Endothelial cell of umbilical vein (primary cell): ENCODE measurements at regions not wholly inside any gene's neighbourhood (a gene's known extent, or its start where the extent isn't known, plus 50 kb on each side); places are given as distances from the start of the nearest gene placed in this dataset.

Source experiments
- BruUV-seq: library from RNA; stranded (reverse); fragments of 400-500 nt; replicated peaks from 2 replicates; lab custom pipeline; 2021; lab: Mats Ljungman, UMichigan
- CTCF ChIA-PET: fragments of 300-600, 350-600 bp; sonication (Branson Sonifier 250); formaldehyde crosslinking; loops from one replicate; lab custom pipeline; 2021; ENCODE audit warnings: antibody characterized with exemption, inconsistent platforms; lab: Charles Lee
- POLR2A ChIA-PET: fragments of 300-600, 350-600 bp; sonication (Branson Sonifier 250); formaldehyde crosslinking; loops from one replicate; lab custom pipeline; 2021; ENCODE audit warnings: antibody characterized with exemption, inconsistent platforms; lab: Charles Lee
- DNase-seq: peaks from one replicate; pipeline ENCODE4 v3.0.0-alpha.2; 2011; ENCODE audit warnings: low read depth, low spot score
- FAIRE-seq: peaks from 2 replicates; lab custom pipeline; 2011; peaks lifted over from hg19 to GRCh38; lab: Jason Lieb, UNC
- H2AFZ ChIP-seq: 2 replicates; pipeline ENCODE4 v1.6.0; 2012; ENCODE audit warnings: low read depth, low read length, control low read depth, inconsistent platforms
- H3K27ac ChIP-seq: 2 replicates; pipeline ENCODE4 v1.5.1; 2011; ENCODE audit warnings: low read depth, mild to moderate bottlenecking, control low read depth, low read length, moderate library complexity; ENCODE audit not compliant: insufficient read depth
- H3K27me3 ChIP-seq, 2 experiments: 2 replicates each; pipeline versions ENCODE4 v1.6.0 to v1.6.1; 2011; ENCODE audit warnings: low read length in 2 of 2, mixed read lengths in 1 of 2; ENCODE audit not compliant: control insufficient read depth in 2 of 2, insufficient read depth in 2 of 2
- H3K36me3 ChIP-seq, 2 experiments: 2 replicates in 1 of 2; 3 replicates in 1 of 2; pipeline ENCODE4 v1.5.1; 2011; ENCODE audit warnings: low read length in 2 of 2, mild to moderate bottlenecking in 1 of 2, moderate library complexity in 1 of 2; ENCODE audit not compliant: control insufficient read depth in 2 of 2, insufficient read depth in 2 of 2; ENCODE audit errors: extremely low read depth in 1 of 2
- H3K4me1 ChIP-seq: 3 replicates; pipeline ENCODE4 v1.5.1; 2011; ENCODE audit warnings: mild to moderate bottlenecking, low read length; ENCODE audit not compliant: control insufficient read depth, insufficient read depth; ENCODE audit errors: extremely low read depth
- H3K4me2 ChIP-seq: 2 replicates; pipeline ENCODE4 v1.6.1; 2011; ENCODE audit warnings: low read length, control low read depth, mixed read lengths; ENCODE audit not compliant: insufficient read depth
- H3K4me3 ChIP-seq, 3 experiments: fragments of 200-600 bp in 1 of 3; sonication (generic), shearing (Covaris generic) in 1 of 3; replicated peaks in 1 of 3; 2 replicates each; pipeline ENCODE4 v1.5.1; 2011 to 2016; ENCODE audit warnings: control low read depth in 3 of 3, low read length in 3 of 3, mild to moderate bottlenecking in 2 of 3, inconsistent platforms in 1 of 3, low read depth in 1 of 3, moderate library complexity in 1 of 3; ENCODE audit not compliant: insufficient read depth in 1 of 3
- H3K79me2 ChIP-seq: 2 replicates; pipeline ENCODE4 v1.6.0; 2012; ENCODE audit warnings: low read length, inconsistent platforms; ENCODE audit not compliant: control insufficient read depth, insufficient read depth
- H3K9ac ChIP-seq: replicated peaks from 2 replicates; pipeline ENCODE3; 2011; ENCODE audit warnings: low read length, control low read depth; ENCODE audit not compliant: insufficient read depth; ENCODE audit errors: extremely low read depth
- H3K9me1 ChIP-seq: replicated peaks from 3 replicates; pipeline ENCODE4 v1.6.0; 2011; ENCODE audit warnings: mild to moderate bottlenecking, low read length; ENCODE audit not compliant: control insufficient read depth, insufficient read depth; ENCODE audit errors: extremely low read depth
- H3K9me3 ChIP-seq: replicated peaks from 2 replicates; pipeline ENCODE4 v1.5.1; 2012; ENCODE audit warnings: low read length, inconsistent platforms; ENCODE audit not compliant: control insufficient read depth, insufficient read depth
- H4K20me1 ChIP-seq: replicated peaks from 2 replicates; pipeline ENCODE3; 2011; ENCODE audit warnings: mild to moderate bottlenecking, low read length; ENCODE audit not compliant: control insufficient read depth, insufficient read depth; ENCODE audit errors: extremely low read depth
- EZH2 ChIP-seq: IDR thresholded peaks from 2 replicates; pipeline ENCODE4 v1.6.1; 2012; ENCODE audit warnings: borderline replicate concordance, low read depth, mild to moderate bottlenecking, moderate library complexity, low read length, inconsistent platforms; ENCODE audit not compliant: severe bottlenecking
- FOS ChIP-seq: IDR thresholded peaks from 2 replicates; pipeline ENCODE4 v1.6.1; 2011; ENCODE audit warnings: mild to moderate bottlenecking, low read length, moderate library complexity, borderline replicate concordance; ENCODE audit not compliant: insufficient read depth
- GATA2 ChIP-seq: IDR thresholded peaks from 2 replicates; pipeline ENCODE4 v1.7.0; 2011; ENCODE audit warnings: low read depth, mild to moderate bottlenecking, moderate library complexity, mixed read lengths, low read length; ENCODE audit not compliant: insufficient read length, insufficient read depth
- JUN ChIP-seq: IDR thresholded peaks from 2 replicates; pipeline ENCODE4 v1.6.1; 2011; ENCODE audit warnings: borderline replicate concordance, low read depth; ENCODE audit not compliant: insufficient read length, insufficient read depth
- MYC ChIP-seq: IDR thresholded peaks from one replicate; pipeline ENCODE4 v1.6.1; 2011; ENCODE audit warnings: mild to moderate bottlenecking, low read depth, low read length
- POLR2A ChIP-seq: IDR thresholded peaks from 2 replicates; pipeline ENCODE4 v1.6.1; 2012; ENCODE audit warnings: low read depth, mild to moderate bottlenecking, control low read depth, low read length
- POLR2AphosphoS5 ChIP-seq: IDR thresholded peaks from 2 replicates; pipeline ENCODE4 v1.6.1; 2012; ENCODE audit warnings: low read depth, mild to moderate bottlenecking, control low read depth, low read length, moderate library complexity; ENCODE audit not compliant: insufficient read depth
- dilution Hi-C: fragments of 300-500 bp; cut with MboI; formaldehyde crosslinking; loops from one replicate; pipeline ENCODE4 v1.15.0; 2019; ENCODE audit warnings: low sequenced_read_pairs; ENCODE audit not compliant: extremely low pct_ligation_motif_present
- intact Hi-C: fragments of 100-400 bp; cut with micrococcal nuclease; formaldehyde crosslinking; loops from one replicate; pipeline ENCODE4 v1.10.0; 2022
- TF ChIP-seq, protein P1 (sequence below), 2 donors: IDR thresholded peaks; 1 replicate in 1 of 2; 2 replicates in 1 of 2; pipeline ENCODE4 v1.5.1; 2011; ENCODE audit warnings: low read length in 2 of 2, mild to moderate bottlenecking in 2 of 2, moderate library complexity in 2 of 2, control low read depth in 1 of 2, inconsistent platforms in 1 of 2, low read depth in 1 of 2; ENCODE audit not compliant: insufficient read depth in 1 of 2; ENCODE audit errors: extremely low read depth in 1 of 2
- TF ChIP-seq, protein P2 (sequence below): IDR thresholded peaks from 2 replicates; pipeline ENCODE4 v1.6.1; 2011; ENCODE audit not compliant: insufficient read depth, insufficient read length

DNA sequence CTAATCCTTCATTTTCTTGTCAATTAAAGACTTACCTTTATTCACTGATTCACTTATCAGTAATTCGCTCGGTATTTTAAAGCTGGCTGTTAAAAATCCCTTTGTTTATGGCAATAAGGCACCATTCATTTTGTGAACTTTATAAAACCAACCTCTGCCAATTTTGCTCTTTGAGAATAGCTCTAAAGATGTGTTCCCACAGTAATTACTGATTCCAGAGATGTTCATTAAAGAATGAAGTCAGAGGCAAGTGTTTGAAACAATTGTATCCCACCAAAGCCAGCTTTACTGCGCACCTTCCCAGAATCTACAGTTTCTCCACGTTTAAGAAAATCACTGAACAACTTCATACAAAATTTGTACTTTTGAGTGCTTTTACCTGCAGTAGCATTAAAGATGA is 424.5 kb downstream of the USP25 start:
- Histone ChIP-seq H3K4me2 (no peak overlapping the region), H3K4me1 (no peaks in the 10 kb centered on the region), H3K9me3 (no peaks in the 10 kb centered on the region), H2AFZ (no peak overlapping the region), H3K9me1 (no peaks in the 10 kb centered on the region), H3K9ac (no peak overlapping the region), H3K27ac (no peak overlapping the region), H4K20me1 (no peaks in the 10 kb centered on the region), H3K79me2 (no peaks in the 10 kb centered on the region), H3K4me3 (no peak overlapping the region), H3K36me3 (no peaks in the 10 kb centered on the region), H3K27me3 (no peaks in the 10 kb centered on the region)
- ChIA-PET POLR2A (no interaction called here), CTCF (interaction anchor here (0.8 to 2.6 kb wide), 4 partner anchors 11 to 176 kb away, joined by 3 to 7 read pairs (median 4); no protein-coding TSS in a partner anchor)
- DNase-seq (no peak), FAIRE-seq (no peak)
- TF ChIP-seq EZH2 = no peak
- TF ChIP-seq FOS = no peak
- TF ChIP-seq MYC = no peak
- TF ChIP-seq GATA2 = no peak
- TF ChIP-seq POLR2AphosphoS5 = no peak
- TF ChIP-seq POLR2A = no peak
- TF ChIP-seq, protein P1, sequence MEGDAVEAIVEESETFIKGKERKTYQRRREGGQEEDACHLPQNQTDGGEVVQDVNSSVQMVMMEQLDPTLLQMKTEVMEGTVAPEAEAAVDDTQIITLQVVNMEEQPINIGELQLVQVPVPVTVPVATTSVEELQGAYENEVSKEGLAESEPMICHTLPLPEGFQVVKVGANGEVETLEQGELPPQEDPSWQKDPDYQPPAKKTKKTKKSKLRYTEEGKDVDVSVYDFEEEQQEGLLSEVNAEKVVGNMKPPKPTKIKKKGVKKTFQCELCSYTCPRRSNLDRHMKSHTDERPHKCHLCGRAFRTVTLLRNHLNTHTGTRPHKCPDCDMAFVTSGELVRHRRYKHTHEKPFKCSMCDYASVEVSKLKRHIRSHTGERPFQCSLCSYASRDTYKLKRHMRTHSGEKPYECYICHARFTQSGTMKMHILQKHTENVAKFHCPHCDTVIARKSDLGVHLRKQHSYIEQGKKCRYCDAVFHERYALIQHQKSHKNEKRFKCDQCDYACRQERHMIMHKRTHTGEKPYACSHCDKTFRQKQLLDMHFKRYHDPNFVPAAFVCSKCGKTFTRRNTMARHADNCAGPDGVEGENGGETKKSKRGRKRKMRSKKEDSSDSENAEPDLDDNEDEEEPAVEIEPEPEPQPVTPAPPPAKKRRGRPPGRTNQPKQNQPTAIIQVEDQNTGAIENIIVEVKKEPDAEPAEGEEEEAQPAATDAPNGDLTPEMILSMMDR (IDR thresholded peaks at IDR 0.05; ENCODE audit: extremely low read depth in 1 of 2, insufficient read depth in 1 of 2, low read depth in 1 of 2, low read length in 2 of 2) = no peak
- TF ChIP-seq JUN = no peak
- TF ChIP-seq, protein P2, sequence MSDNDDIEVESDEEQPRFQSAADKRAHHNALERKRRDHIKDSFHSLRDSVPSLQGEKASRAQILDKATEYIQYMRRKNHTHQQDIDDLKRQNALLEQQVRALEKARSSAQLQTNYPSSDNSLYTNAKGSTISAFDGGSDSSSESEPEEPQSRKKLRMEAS = no peak
- intact Hi-C loops = no loop called here
- BruUV-seq = no TSS peak
- dilution Hi-C loops = no loop called here
